ENCODE measurements at regions not wholly inside any gene's neighbourhood (a gene's known extent, or its start where the extent isn't known, plus 50 kb on each side); places are given as distances from the start of the nearest gene placed in this dataset.

DNA sequence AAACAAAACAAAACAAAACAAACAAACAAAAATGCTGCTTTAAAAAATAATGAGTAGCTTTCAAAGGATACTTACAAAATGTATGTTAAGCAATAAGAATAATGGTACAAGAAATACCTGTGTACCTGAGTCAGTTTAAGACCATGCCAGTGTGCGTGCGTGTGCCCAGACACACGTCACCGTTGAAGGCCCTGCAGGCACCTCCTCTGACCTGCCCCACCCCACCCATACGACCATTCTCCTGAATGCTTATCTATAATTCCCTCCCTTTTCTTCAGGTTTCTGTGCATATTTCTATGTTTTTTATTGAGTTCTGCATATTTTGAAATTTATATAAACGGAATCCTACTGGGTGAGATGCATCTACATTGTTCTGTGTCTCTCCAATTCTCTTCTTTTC, 374.2 kb upstream of the KLF6 start:
- TF ChIP-seq, protein P1, sequence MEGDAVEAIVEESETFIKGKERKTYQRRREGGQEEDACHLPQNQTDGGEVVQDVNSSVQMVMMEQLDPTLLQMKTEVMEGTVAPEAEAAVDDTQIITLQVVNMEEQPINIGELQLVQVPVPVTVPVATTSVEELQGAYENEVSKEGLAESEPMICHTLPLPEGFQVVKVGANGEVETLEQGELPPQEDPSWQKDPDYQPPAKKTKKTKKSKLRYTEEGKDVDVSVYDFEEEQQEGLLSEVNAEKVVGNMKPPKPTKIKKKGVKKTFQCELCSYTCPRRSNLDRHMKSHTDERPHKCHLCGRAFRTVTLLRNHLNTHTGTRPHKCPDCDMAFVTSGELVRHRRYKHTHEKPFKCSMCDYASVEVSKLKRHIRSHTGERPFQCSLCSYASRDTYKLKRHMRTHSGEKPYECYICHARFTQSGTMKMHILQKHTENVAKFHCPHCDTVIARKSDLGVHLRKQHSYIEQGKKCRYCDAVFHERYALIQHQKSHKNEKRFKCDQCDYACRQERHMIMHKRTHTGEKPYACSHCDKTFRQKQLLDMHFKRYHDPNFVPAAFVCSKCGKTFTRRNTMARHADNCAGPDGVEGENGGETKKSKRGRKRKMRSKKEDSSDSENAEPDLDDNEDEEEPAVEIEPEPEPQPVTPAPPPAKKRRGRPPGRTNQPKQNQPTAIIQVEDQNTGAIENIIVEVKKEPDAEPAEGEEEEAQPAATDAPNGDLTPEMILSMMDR (conservative IDR thresholded peaks at IDR 0.05; ENCODE audit: low read depth, low read length): no peak
- TF ChIP-seq EZH2 (IDR thresholded peaks at IDR 0.05; ENCODE audit: low read length, unreplicated experiment): no peak
- TF ChIP-seq EZH2phosphoT487 (IDR thresholded peaks at IDR 0.05; ENCODE audit: borderline replicate concordance, low read length): no peak

All from PC-3 (cell line).